Coronary artery (tissue), 2 donors: ENCODE measurements at regions not wholly inside any gene's neighbourhood (a gene's known extent, or its start where the extent isn't known, plus 50 kb on each side); places are given as distances from the start of the nearest gene placed in this dataset.
"Not testable (repeated sequence)": the region's sequence is repeated elsewhere in the genome, so short reads cannot be mapped to it uniquely, and the experiment has no call there.

ENCODE experiments used
- DNase-seq: peaks from one replicate; pipeline ENCODE4 v3.0.0-alpha.2; 2017; ENCODE audit warnings: low spot score
- H3K27ac ChIP-seq, 2 donors: fragments of 200-600 bp; sonication (generic); one replicate each; pipeline ENCODE4 v1.5.1; 2016 to 2019
- H3K4me3 ChIP-seq: fragments of 200-600 bp; sonication (generic); 2 replicates; pipeline ENCODE4 v1.5.1; 2016; ENCODE audit warnings: mild to moderate bottlenecking, moderate library complexity
- TF ChIP-seq, protein P1 (sequence below): fragments of 200-600 bp; sonication (generic); IDR thresholded peaks from one replicate; pipeline ENCODE4 v1.5.1; 2019; ENCODE audit warnings: antibody characterized with exemption

DNA sequence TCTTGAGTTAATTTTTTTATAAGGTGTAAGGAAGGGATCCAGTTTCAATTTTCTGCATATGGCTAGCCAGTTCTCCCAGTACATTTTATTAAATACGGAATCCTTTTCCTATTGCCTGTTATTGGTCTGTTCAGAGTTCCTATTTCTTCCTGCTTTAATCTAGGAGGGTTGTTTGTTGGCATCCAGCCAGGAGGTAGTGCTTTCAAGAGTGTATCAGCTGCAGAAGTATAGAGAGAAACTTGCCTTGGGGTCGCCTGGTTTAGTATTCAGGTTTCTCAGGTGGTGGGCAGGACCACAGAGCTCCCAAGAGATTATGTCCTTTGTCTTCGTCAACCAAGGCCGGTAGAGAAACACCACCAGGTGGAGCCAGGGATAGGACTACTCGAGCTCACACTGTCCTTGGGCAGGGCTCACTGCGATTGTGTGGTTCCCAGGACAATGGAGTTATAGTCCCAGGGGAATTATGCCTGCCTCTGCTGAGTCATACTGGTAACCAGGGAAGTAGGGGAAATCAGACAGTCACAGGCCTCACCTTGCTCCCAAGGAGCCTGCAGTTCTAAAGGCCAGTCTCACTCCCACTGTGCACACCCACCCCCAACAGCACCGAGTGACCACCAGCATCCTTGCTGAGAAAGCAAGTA is 168.1 kb downstream of the VSIG4 start:
- Histone ChIP-seq H3K27ac (no peak overlapping the region), H3K4me3 (no peak overlapping the region)
- TF ChIP-seq, protein P1, sequence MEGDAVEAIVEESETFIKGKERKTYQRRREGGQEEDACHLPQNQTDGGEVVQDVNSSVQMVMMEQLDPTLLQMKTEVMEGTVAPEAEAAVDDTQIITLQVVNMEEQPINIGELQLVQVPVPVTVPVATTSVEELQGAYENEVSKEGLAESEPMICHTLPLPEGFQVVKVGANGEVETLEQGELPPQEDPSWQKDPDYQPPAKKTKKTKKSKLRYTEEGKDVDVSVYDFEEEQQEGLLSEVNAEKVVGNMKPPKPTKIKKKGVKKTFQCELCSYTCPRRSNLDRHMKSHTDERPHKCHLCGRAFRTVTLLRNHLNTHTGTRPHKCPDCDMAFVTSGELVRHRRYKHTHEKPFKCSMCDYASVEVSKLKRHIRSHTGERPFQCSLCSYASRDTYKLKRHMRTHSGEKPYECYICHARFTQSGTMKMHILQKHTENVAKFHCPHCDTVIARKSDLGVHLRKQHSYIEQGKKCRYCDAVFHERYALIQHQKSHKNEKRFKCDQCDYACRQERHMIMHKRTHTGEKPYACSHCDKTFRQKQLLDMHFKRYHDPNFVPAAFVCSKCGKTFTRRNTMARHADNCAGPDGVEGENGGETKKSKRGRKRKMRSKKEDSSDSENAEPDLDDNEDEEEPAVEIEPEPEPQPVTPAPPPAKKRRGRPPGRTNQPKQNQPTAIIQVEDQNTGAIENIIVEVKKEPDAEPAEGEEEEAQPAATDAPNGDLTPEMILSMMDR: no peak
- no peak for DNase-seq

DNA sequence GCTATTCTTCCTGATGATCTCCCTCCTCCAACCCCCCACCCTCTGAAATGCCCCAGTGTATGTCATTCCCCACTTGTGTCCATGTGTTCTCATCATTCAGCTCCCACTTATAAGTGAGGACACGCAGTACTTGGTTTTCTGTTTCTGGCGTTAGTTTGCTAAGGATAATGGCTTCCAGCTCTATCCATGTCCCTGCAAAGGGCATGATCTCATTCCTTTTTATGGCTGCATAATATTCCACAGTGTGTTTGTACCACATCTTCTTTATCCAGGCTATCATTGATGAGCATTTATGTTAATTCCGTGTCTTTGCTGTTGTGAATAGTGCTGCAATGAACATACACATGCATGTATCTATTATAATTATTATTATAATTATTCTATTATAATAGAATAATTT is 169.3 kb downstream of the VSIG4 start:
- not testable (repeated sequence) for H3K27ac ChIP-seq, DNase-seq, H3K4me3 ChIP-seq

GRCh38 chrX:65866773-65867172 is 173.1 kb downstream of the VSIG4 start:
- H3K27ac ChIP-seq: no peak overlapping the region
- DNase-seq: no peak
- TF ChIP-seq, protein P1: no peak

DNA sequence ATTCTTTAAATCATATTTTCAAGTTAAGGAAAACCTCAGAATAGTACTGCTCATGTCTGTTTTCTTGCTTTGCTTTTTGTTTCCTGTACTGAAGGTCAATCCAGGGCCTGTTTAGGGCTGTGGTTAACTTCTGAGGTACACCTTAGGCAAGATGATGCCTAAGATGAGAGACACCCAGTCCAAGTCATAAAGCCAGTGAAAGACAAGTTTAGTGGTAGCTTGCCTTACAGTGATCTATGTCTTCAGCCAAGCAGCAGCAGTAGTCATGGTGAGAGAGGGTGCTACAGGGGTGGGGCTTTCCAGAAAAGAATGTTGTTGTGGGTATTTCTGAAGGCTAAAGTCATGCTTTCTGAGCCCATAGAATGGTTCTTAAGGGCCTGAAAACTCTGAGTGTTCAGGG is 173.7 kb downstream of the VSIG4 start:
- DNase-seq: no peak
- H3K27ac ChIP-seq: no peak overlapping the region
- TF ChIP-seq, protein P1: no peak
- no peak overlapping the region for H3K4me3 ChIP-seq

More at GRCh38 chrX:65866773-65867172, 173.1 kb downstream of the VSIG4 start:
- H3K4me3 ChIP-seq: no peak overlapping the region

DNA sequence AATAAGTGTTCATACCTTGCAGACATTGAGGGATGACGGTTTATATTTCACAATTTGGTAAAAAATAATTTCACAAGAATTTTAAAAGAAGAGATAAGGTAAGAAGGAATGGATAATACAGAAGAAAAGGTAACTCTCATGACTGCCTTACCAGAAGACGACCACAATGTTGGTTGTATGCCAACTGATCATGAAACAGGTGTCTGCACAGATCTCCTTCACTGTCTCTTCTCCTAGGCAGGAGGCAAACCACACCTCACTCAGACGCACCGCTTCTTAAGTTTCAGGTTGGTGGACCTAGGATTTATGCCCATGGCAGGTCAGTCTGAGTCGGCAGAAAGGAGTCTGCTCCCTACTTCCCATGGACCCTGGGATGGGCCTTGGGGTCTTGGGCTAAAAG is 177.2 kb downstream of the VSIG4 start:
- Histone ChIP-seq H3K27ac (no peak overlapping the region), H3K4me3 (no peak overlapping the region)
- TF ChIP-seq, protein P1: no peak
- no peak for DNase-seq

GRCh38 chrX:65859299-65859698 is 180.6 kb downstream of the VSIG4 start:
- TF ChIP-seq, protein P1: no peak
- H3K27ac ChIP-seq: no peak overlapping the region
- no peak overlapping the region for H3K4me3 ChIP-seq
- DNase-seq: no peak

GRCh38 chrX:65854437-65854836 is 185.4 kb downstream of the VSIG4 start:
- not testable (repeated sequence) for H3K4me3 ChIP-seq, H3K27ac ChIP-seq, DNase-seq

DNA sequence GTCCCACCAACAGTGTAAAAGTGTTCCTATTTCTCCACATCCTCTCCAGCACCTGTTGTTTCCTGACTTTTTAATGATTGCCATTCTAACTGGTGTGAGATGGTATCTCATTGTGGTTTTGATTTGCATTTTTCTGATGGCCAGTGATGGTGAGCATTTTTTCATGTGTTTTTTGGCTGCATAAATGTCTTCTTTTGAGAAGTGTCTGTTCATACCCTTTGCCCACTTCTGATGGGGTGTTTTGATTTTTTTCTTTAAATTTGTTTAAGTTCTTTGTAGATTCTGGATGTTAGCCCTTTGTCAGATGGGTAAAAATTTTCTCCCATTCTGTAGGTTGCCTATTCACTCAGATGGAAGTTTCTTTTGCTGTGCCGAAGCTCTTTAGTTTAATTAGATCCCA is 183.9 kb downstream of the MSN start:
- H3K4me3 ChIP-seq, H3K27ac ChIP-seq, DNase-seq: not testable (repeated sequence)

GRCh38 chrX:65850821-65851220 is 183.4 kb downstream of the MSN start:
- not testable (repeated sequence) for H3K4me3 ChIP-seq, DNase-seq, H3K27ac ChIP-seq
